ENCODE measurements at regions not wholly inside any gene's neighbourhood (a gene's known extent, or its start where the extent isn't known, plus 50 kb on each side); places are given as distances from the start of the nearest gene placed in this dataset.

DNA sequence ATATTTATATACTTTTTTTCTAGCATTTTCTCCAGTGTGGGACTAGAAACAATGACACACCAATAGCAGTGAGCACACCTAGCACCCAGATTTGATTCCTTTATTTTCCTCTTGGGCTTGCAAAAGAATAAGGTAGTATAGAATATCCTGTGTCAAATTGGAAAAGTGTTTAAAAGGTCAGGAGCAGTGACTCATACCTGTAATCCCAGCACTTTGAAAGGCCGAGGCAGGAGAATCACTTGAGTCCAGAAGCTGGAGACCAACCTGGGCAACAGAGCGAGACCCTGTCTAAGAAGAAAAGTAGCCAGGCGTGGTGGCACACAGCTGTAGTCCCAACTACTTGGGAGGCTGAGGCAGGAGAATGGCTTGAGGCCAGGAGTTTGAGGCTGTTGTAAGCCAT, 53.8 kb upstream of the SGPP1 start:
- H3K27ac ChIP-seq (ENCODE audit: low read depth in 1 of 2, low read length in 1 of 2): no peak overlapping the region
- no peaks in the 10 kb centered on the region for H3K9me3 ChIP-seq (ENCODE audit: control insufficient read depth in 4 of 4, insufficient read depth in 3 of 4, low read length in 3 of 4)
- no peak for TF ChIP-seq CTCF (IDR thresholded peaks at IDR 0.05; ENCODE audit: control extremely low read depth, extremely low read depth)
- DNase-seq (no peak), ATAC-seq (ENCODE audit: insufficient read depth, low FRiP score) (no peak)
- H3K36me3 ChIP-seq (ENCODE audit: control insufficient read depth in 4 of 4, insufficient read depth in 4 of 4, low read length in 4 of 4): no peaks in the 10 kb centered on the region
- H3K4me3 ChIP-seq: no peak overlapping the region
- H3K4me1 ChIP-seq (ENCODE audit: control insufficient read depth in 5 of 5, insufficient read depth in 5 of 5, low read length in 5 of 5): peaks cover 0 to 11% (median 0%) of the 10 kb centered on the region in 5 donors
- H3K27me3 ChIP-seq (ENCODE audit: control insufficient read depth in 3 of 3, insufficient read depth in 3 of 3, low read length in 2 of 3): no peaks in the 10 kb centered on the region
- 89 to 95% methylated on average over 3 of the region's 3 CpGs for WGBS, 2 donors
- H3K9ac ChIP-seq (ENCODE audit: insufficient read depth in 1 of 2, low read length in 2 of 2): no peak overlapping the region

DNA sequence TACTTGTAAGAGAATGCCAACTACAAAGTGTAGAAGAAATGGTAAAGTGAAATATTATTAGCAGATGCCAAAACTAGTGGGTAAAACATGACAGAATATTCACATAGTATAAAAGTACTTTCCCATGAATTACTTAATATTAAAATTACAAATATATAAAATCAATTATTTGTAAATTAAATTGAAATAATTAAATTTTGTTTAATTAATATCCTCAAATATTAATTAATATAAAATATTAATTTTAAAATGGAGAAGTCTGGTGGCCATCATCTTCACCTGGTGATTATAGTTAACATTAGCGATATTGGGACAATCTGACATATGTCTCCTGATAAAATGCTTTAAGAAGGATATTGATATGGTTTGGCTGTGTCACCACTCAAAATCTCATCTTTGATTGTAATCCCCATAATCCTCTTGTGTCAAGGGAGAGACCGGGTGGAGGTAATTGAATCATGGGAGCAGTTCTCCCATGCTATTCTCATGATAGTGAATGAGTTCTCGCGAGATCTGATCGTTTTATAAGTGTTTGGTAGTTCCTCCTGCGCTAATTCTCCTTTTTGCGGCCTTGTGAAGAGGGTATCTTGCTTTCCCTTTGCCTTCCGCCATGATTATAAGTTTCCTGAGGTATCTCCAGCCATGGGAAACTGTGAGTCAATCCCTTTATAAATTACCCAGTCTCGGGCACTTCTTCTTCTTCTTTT, 55.0 kb upstream of the SGPP1 start:
- Histone ChIP-seq H3K27ac (ENCODE audit: low read depth in 1 of 2, low read length in 1 of 2) (no peak overlapping the region), H3K27me3 (ENCODE audit: control insufficient read depth in 3 of 3, insufficient read depth in 3 of 3, low read length in 2 of 3) (no peaks in the 10 kb centered on the region), H3K4me3 (no peak overlapping the region), H3K9me3 (ENCODE audit: control insufficient read depth in 4 of 4, insufficient read depth in 3 of 4, low read length in 3 of 4) (no peaks in the 10 kb centered on the region), H3K9ac (ENCODE audit: insufficient read depth in 1 of 2, low read length in 2 of 2) (no peak overlapping the region), H3K4me1 (ENCODE audit: control insufficient read depth in 5 of 5, insufficient read depth in 5 of 5, low read length in 5 of 5) (peaks cover 0 to 13% (median 0%) of the 10 kb centered on the region in 5 donors), H3K36me3 (ENCODE audit: control insufficient read depth in 4 of 4, insufficient read depth in 4 of 4, low read length in 4 of 4) (no peaks in the 10 kb centered on the region)
- ATAC-seq (ENCODE audit: insufficient read depth, low FRiP score) (no peak), DNase-seq (no peak)
- TF ChIP-seq CTCF (IDR thresholded peaks at IDR 0.05; ENCODE audit: control extremely low read depth, extremely low read depth): no peak
- WGBS, 2 donors: 96% methylated on average over 9 of the region's 9 CpGs

GRCh38 chr14:63788011-63788933, 60.4 kb upstream of the SGPP1 start:
- Histone ChIP-seq H3K27me3 (ENCODE audit: control insufficient read depth in 3 of 3, insufficient read depth in 3 of 3, low read length in 2 of 3) (no peaks in the 10 kb centered on the region), H3K4me1 (ENCODE audit: control insufficient read depth in 5 of 5, insufficient read depth in 5 of 5, low read length in 5 of 5) (peaks cover 0 to 15% (median 0%) of the 10 kb centered on the region in 5 donors), H3K36me3 (ENCODE audit: control insufficient read depth in 4 of 4, insufficient read depth in 4 of 4, low read length in 4 of 4) (no peaks in the 10 kb centered on the region), H3K9me3 (ENCODE audit: control insufficient read depth in 4 of 4, insufficient read depth in 3 of 4, low read length in 3 of 4) (no peaks in the 10 kb centered on the region), H3K9ac (ENCODE audit: insufficient read depth in 1 of 2, low read length in 2 of 2) (no peak overlapping the region), H3K4me3 (no peak overlapping the region), H3K27ac (ENCODE audit: low read depth in 1 of 2, low read length in 1 of 2) (no peak overlapping the region)
- DNase-seq (peak; percentile 38 to 57 (median 46)), ATAC-seq (ENCODE audit: insufficient read depth, low FRiP score) (no peak)
- TF ChIP-seq CTCF (IDR thresholded peaks at IDR 0.05; ENCODE audit: control extremely low read depth, extremely low read depth): no peak
- WGBS, 2 donors: 63 to 80% methylated on average over 26 of the region's 26 CpGs
